H9 (cell line): ENCODE measurements at regions not wholly inside any gene's neighbourhood (a gene's known extent, or its start where the extent isn't known, plus 50 kb on each side); places are given as distances from the start of the nearest gene placed in this dataset.
"Not testable (repeated sequence)": the region's sequence is repeated elsewhere in the genome, so short reads cannot be mapped to it uniquely, and the experiment has no call there.

Experiments used
- DNase-seq: peaks from one replicate; pipeline ENCODE4 v3.0.0-alpha.2; 2017
- H2AFZ ChIP-seq: one replicate; pipeline ENCODE4 v1.6.1; 2013; ENCODE audit warnings: mild to moderate bottlenecking, low read length, control low read depth, moderate library complexity
- H2AK5ac ChIP-seq: 2 replicates; pipeline ENCODE4 v1.6.1; 2013; ENCODE audit warnings: low read length, control low read depth, mixed read lengths; ENCODE audit not compliant: insufficient read length
- H2BK120ac ChIP-seq: one replicate; pipeline ENCODE4 v1.6.1; 2013; ENCODE audit warnings: low read depth, mild to moderate bottlenecking, low read length, control low read depth, inconsistent platforms; ENCODE audit not compliant: poor library complexity, severe bottlenecking
- H2BK12ac ChIP-seq: 2 replicates; pipeline ENCODE4 v1.6.1; 2013; ENCODE audit warnings: low read length, control low read depth, mixed read lengths, low read depth; ENCODE audit not compliant: insufficient read length
- H2BK15ac ChIP-seq: 2 replicates; pipeline ENCODE4 v1.6.1; 2013; ENCODE audit warnings: low read depth, low read length, control low read depth
- H2BK20ac ChIP-seq: one replicate; pipeline ENCODE4 v1.6.1; 2013; ENCODE audit warnings: low read depth, mild to moderate bottlenecking, low read length, control low read depth, inconsistent platforms; ENCODE audit not compliant: poor library complexity, severe bottlenecking
- H2BK5ac ChIP-seq: 2 replicates; pipeline ENCODE4 v1.6.1; 2013; ENCODE audit warnings: low read length, control low read depth, mixed read lengths; ENCODE audit not compliant: insufficient read length
- H3K14ac ChIP-seq: 2 replicates; pipeline ENCODE4 v1.6.1; 2013; ENCODE audit warnings: low read length, control low read depth; ENCODE audit not compliant: insufficient read depth
- H3K18ac ChIP-seq: 2 replicates; pipeline ENCODE4 v1.6.1; 2013; ENCODE audit warnings: low read depth, mild to moderate bottlenecking, mixed read lengths, low read length, control low read depth; ENCODE audit not compliant: insufficient read length
- H3K23ac ChIP-seq: 2 replicates; pipeline ENCODE4 v1.6.1; 2013; ENCODE audit warnings: low read length, control low read depth, mixed read lengths, low read depth; ENCODE audit not compliant: insufficient read length
- H3K23me2 ChIP-seq: 2 replicates; pipeline ENCODE4 v1.6.1; 2013; ENCODE audit warnings: low read depth, mild to moderate bottlenecking, mixed read lengths, low read length, control low read depth; ENCODE audit not compliant: insufficient read length, poor library complexity, severe bottlenecking
- H3K27ac ChIP-seq: 2 replicates; pipeline ENCODE4 v1.5.1; 2013; ENCODE audit warnings: low read length, control low read depth, mixed read lengths, low read depth; ENCODE audit not compliant: insufficient read length
- H3K27me3 ChIP-seq: 2 replicates; pipeline ENCODE4 v1.6.1; 2013; ENCODE audit warnings: low read length, control low read depth, inconsistent platforms; ENCODE audit not compliant: insufficient read depth
- H3K4ac ChIP-seq: 2 replicates; pipeline ENCODE4 v1.6.1; 2013; ENCODE audit warnings: low read depth, mild to moderate bottlenecking, control low read depth, inconsistent platforms, low read length, moderate library complexity
- H3K4me1 ChIP-seq: 2 replicates; pipeline ENCODE4 v1.6.1; 2013; ENCODE audit warnings: low read length, control low read depth, inconsistent platforms; ENCODE audit not compliant: insufficient read depth
- H3K4me2 ChIP-seq: 2 replicates; pipeline ENCODE4 v1.6.1; 2013; ENCODE audit warnings: low read length, control low read depth, mixed read lengths; ENCODE audit not compliant: insufficient read length, insufficient read depth
- H3K56ac ChIP-seq: 2 replicates; pipeline ENCODE4 v1.6.1; 2013; ENCODE audit warnings: low read depth, mild to moderate bottlenecking, mixed read lengths, low read length, control low read depth; ENCODE audit not compliant: insufficient read length
- H3K79me1 ChIP-seq: 2 replicates; pipeline ENCODE4 v1.6.1; 2013; ENCODE audit warnings: low read depth, mild to moderate bottlenecking, moderate library complexity, low read length, control low read depth, inconsistent platforms; ENCODE audit not compliant: insufficient read depth, poor library complexity, severe bottlenecking
- H3K79me2 ChIP-seq: 2 replicates; pipeline ENCODE4 v1.6.1; 2013; ENCODE audit warnings: low read length, control low read depth, inconsistent platforms; ENCODE audit not compliant: insufficient read depth
- H3K9ac ChIP-seq: 2 replicates; pipeline ENCODE4 v1.6.1; 2013; ENCODE audit warnings: low read length, control low read depth, mixed read lengths; ENCODE audit not compliant: insufficient read length; ENCODE audit errors: extremely low read depth
- H3K9me3 ChIP-seq: one replicate; pipeline ENCODE4 v1.6.1; 2013; ENCODE audit warnings: low read depth, low read length, inconsistent platforms; ENCODE audit not compliant: control insufficient read depth
- H3T11ph ChIP-seq: one replicate; pipeline ENCODE4 v1.6.1; 2013; ENCODE audit warnings: mild to moderate bottlenecking, low read length, control low read depth, inconsistent platforms
- H4K20me1 ChIP-seq: one replicate; pipeline ENCODE4 v1.6.1; 2013; ENCODE audit not compliant: control insufficient read depth, insufficient read length, insufficient read depth
- H4K5ac ChIP-seq: 2 replicates; pipeline ENCODE4 v1.6.1; 2013; ENCODE audit warnings: low read depth, mild to moderate bottlenecking, mixed read lengths, low read length, control low read depth; ENCODE audit not compliant: insufficient read length
- H4K8ac ChIP-seq: replicated peaks from 2 replicates; pipeline ENCODE4 v1.6.1; 2013; ENCODE audit warnings: low read length, control low read depth, mixed read lengths, low read depth; ENCODE audit not compliant: insufficient read length
- H4K91ac ChIP-seq: 2 replicates; pipeline ENCODE4 v1.6.1; 2013; ENCODE audit warnings: low read depth, mild to moderate bottlenecking, moderate library complexity, mixed read lengths, low read length, control low read depth; ENCODE audit not compliant: insufficient read length
- H3K27ac Mint-ChIP-seq, 3 experiments: 2 replicates in 2 of 3; 3 replicates in 1 of 3; pipeline ENCODE4 v1.8.0; 2020 to 2021; ENCODE audit warnings: mixed read lengths in 3 of 3, mild to moderate bottlenecking in 1 of 3, moderate library complexity in 1 of 3
- H3K27me3 Mint-ChIP-seq: 2 replicates; pipeline ENCODE4 v1.8.0; 2021; ENCODE audit warnings: low read depth, mild to moderate bottlenecking, moderate library complexity, mixed read lengths
- H3K36me3 Mint-ChIP-seq, 3 experiments: 2 replicates in 2 of 3; 3 replicates in 1 of 3; pipeline ENCODE4 v1.8.0; 2020 to 2021; ENCODE audit warnings: low read depth in 3 of 3, mixed read lengths in 3 of 3; ENCODE audit not compliant: insufficient read depth in 1 of 3
- H3K4me1 Mint-ChIP-seq, 2 experiments: 2 replicates each; pipeline ENCODE4 v1.8.0; 2020; ENCODE audit warnings: mixed read lengths in 2 of 2
- H3K4me3 Mint-ChIP-seq, 2 experiments: 2 replicates in 1 of 2; 3 replicates in 1 of 2; pipeline ENCODE4 v1.8.0; 2020 to 2021; ENCODE audit warnings: mild to moderate bottlenecking in 2 of 2, mixed read lengths in 2 of 2, moderate library complexity in 1 of 2
- H3K9me3 Mint-ChIP-seq, 2 experiments: 2 replicates in 1 of 2; 3 replicates in 1 of 2; pipeline ENCODE4 v1.8.0; 2020; ENCODE audit warnings: mild to moderate bottlenecking in 2 of 2, mixed read lengths in 2 of 2, moderate library complexity in 1 of 2
- WGBS: extraction: QIAGEN DNeasy Blood & Tissue Kit; methylation state at CpG from one replicate; pipeline ENCODE4 v1.1.7; 2013; ENCODE audit warnings: missing lambda C conversion rate, low lambda C conversion rate, mixed read lengths; ENCODE audit not compliant: insufficient read length; ENCODE audit errors: extremely low coverage; 5-methylcytosine and 5-hydroxymethylcytosine counted together
- TF ChIP-seq, protein P1 (sequence below): fragments of 200-600 bp; sonication (generic); conservative IDR thresholded peaks from 3 replicates; pipeline ENCODE4 v1.8.0; 2021; ENCODE audit warnings: antibody characterized with exemption, mild to moderate bottlenecking

GRCh38 chr3:154625756-154626155 is 195.8 kb upstream of the GPR149 start:
- H3K4ac ChIP-seq, result no peak overlapping the region
- no peaks in the 10 kb centered on the region for H3K79me1 ChIP-seq
- no peak overlapping the region for H4K91ac ChIP-seq
- H2AK5ac ChIP-seq, result no peak overlapping the region
- DNase-seq, result no peak
- no peak overlapping the region for H2BK5ac ChIP-seq
- no peaks in the 10 kb centered on the region for H3K27me3 ChIP-seq
- H2BK12ac ChIP-seq, result no peak overlapping the region
- Mint-ChIP-seq H3K4me1 (no peaks in the 10 kb centered on the region), H3K27ac (no peak overlapping the region), H3K9me3 (peaks cover 3 to 11% of the 10 kb centered on the region in 2 experiments), H3K27me3 (no peaks in the 10 kb centered on the region), H3K36me3 (peaks cover 0 to 2% (median 2%) of the 10 kb centered on the region in 3 experiments; a peak in 3 of 7 replicates), H3K4me3 (no peak overlapping the region)
- H4K8ac ChIP-seq, result no peak overlapping the region
- H3K18ac ChIP-seq, result no peak overlapping the region
- no peak overlapping the region for H3K14ac ChIP-seq
- H3K4me1 ChIP-seq, result no peaks in the 10 kb centered on the region
- no peak overlapping the region for H4K5ac ChIP-seq
- H2BK15ac ChIP-seq, result no peak overlapping the region
- H3K4me2 ChIP-seq, result no peak overlapping the region
- WGBS, result no CpG with 5 or more reads among the region's 3 CpGs
- TF ChIP-seq, protein P1, sequence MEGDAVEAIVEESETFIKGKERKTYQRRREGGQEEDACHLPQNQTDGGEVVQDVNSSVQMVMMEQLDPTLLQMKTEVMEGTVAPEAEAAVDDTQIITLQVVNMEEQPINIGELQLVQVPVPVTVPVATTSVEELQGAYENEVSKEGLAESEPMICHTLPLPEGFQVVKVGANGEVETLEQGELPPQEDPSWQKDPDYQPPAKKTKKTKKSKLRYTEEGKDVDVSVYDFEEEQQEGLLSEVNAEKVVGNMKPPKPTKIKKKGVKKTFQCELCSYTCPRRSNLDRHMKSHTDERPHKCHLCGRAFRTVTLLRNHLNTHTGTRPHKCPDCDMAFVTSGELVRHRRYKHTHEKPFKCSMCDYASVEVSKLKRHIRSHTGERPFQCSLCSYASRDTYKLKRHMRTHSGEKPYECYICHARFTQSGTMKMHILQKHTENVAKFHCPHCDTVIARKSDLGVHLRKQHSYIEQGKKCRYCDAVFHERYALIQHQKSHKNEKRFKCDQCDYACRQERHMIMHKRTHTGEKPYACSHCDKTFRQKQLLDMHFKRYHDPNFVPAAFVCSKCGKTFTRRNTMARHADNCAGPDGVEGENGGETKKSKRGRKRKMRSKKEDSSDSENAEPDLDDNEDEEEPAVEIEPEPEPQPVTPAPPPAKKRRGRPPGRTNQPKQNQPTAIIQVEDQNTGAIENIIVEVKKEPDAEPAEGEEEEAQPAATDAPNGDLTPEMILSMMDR, result no peak
- H3K79me2 ChIP-seq, result no peaks in the 10 kb centered on the region
- no peaks in the 10 kb centered on the region for H3K23me2 ChIP-seq
- H4K20me1 ChIP-seq, result no peaks in the 10 kb centered on the region
- H3K9me3 ChIP-seq, result no peaks in the 10 kb centered on the region
- no peak overlapping the region for H3T11ph ChIP-seq
- H3K23ac ChIP-seq, result no peak overlapping the region
- no peak overlapping the region for H2BK20ac ChIP-seq
- H3K9ac ChIP-seq, result no peak overlapping the region
- no peak overlapping the region for H2AFZ ChIP-seq
- H3K56ac ChIP-seq, result no peak overlapping the region
- H2BK120ac ChIP-seq, result no peak overlapping the region
- H3K27ac ChIP-seq, result no peak overlapping the region

DNA sequence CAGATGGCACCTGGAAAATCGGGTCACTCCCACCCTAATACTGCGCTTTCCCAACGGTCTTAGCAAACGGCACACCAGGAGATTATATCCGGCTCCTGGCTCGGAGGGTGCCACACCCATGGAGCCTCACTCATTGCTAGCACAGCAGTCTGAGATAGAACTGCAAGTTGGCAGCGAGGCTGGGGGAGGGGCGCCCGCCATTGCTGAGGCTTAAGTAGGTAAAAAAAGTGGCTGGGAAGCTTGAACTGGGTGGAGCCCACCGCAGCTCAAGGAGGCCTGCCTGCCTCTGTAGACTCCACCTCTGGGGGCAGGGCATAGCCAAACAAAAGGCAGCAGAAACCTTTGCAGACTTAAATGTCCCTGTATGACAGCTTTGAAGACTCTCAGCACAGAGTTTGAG is 189.6 kb upstream of the GPR149 start:
- not testable (repeated sequence) for H3K9ac ChIP-seq, H3K4me3 Mint-ChIP-seq
- WGBS, result no CpG with 5 or more reads among the region's 10 CpGs

More for the DNA sequence above, 189.6 kb upstream of the GPR149 start:
- not testable (repeated sequence) for H3K23me2 ChIP-seq, H3K14ac ChIP-seq, H3K23ac ChIP-seq, H3K18ac ChIP-seq, H3K4me1 Mint-ChIP-seq, H3K9me3 ChIP-seq, H3K27me3 ChIP-seq, DNase-seq, H3K4me2 ChIP-seq, H2BK20ac ChIP-seq, H3T11ph ChIP-seq, H3K27ac Mint-ChIP-seq, H3K27ac ChIP-seq, H2BK15ac ChIP-seq, H4K5ac ChIP-seq, H3K4me1 ChIP-seq, H3K56ac ChIP-seq, H3K79me2 ChIP-seq, H4K8ac ChIP-seq, H2BK12ac ChIP-seq, H3K4ac ChIP-seq, H4K20me1 ChIP-seq, H4K91ac ChIP-seq, H2AK5ac ChIP-seq, H3K27me3 Mint-ChIP-seq, H2BK5ac ChIP-seq, H2AFZ ChIP-seq, H3K79me1 ChIP-seq, H2BK120ac ChIP-seq
- H3K9me3 Mint-ChIP-seq, result peaks cover 13 to 14% of the 10 kb centered on the region in 2 experiments
- H3K36me3 Mint-ChIP-seq, result peaks cover 0 to 15% (median 7%) of the 10 kb centered on the region in 3 experiments; a peak in 3 of 7 replicates
